Left lobe of liver (tissue), 2 donors: ENCODE measurements at regions not wholly inside any gene's neighbourhood (a gene's known extent, or its start where the extent isn't known, plus 50 kb on each side); places are given as distances from the start of the nearest gene placed in this dataset.

Source experiments
- ATAC-seq: fragments of 200-7000 bp; cut with Tn5 transposase; one replicate; pipeline ENCODE4 v1.9.1; 2020; ENCODE audit warnings: mild to moderate bottlenecking, moderate library complexity
- DNase-seq: peaks from one replicate; pipeline ENCODE4 v3.0.0-alpha.2; 2020; ENCODE audit warnings: low spot score
- donor health status: DM: no; HTN: no; CAD: no; lungs with moderate emphysema.
- donor health status: DM: no; HTN: yes; CAD: no.

GRCh38 chr19:32130332-32130731 is 215.1 kb upstream of the ZNF507 start:
- DNase-seq (no peak), ATAC-seq (no peak)

GRCh38 chr19:32131005-32131404 is 214.4 kb upstream of the ZNF507 start:
- DNase-seq: no peak

GRCh38 chr19:32138416-32138815 is 207.0 kb upstream of the ZNF507 start:
- no peak for DNase-seq
- no peak for ATAC-seq

More at GRCh38 chr19:32131005-32131404, 214.4 kb upstream of the ZNF507 start:
- ATAC-seq: no peak

- DNase-seq (no peak), ATAC-seq (no peak)
Measured at GRCh38 chr19:32141840-32142511, 203.4 kb upstream of the ZNF507 start.

GRCh38 chr19:32146664-32147063 is 198.7 kb upstream of the ZNF507 start:
- ATAC-seq (no peak), DNase-seq (no peak)

- DNase-seq: no peak
- no peak for ATAC-seq
Measured at GRCh38 chr19:32150605-32151004, 194.8 kb upstream of the ZNF507 start.

GRCh38 chr19:32154418-32154817 is 191.0 kb upstream of the ZNF507 start:
- DNase-seq: no peak

GRCh38 chr19:32164384-32164992 is 180.9 kb upstream of the ZNF507 start:
- DNase-seq (no peak), ATAC-seq (no peak)

More at GRCh38 chr19:32154418-32154817, 191.0 kb upstream of the ZNF507 start:
- no peak for ATAC-seq

- peak; percentile 27 for DNase-seq
- ATAC-seq: no peak
Measured at GRCh38 chr19:32165141-32165540, 180.3 kb upstream of the ZNF507 start.

GRCh38 chr19:32165750-32166149 is 179.7 kb upstream of the ZNF507 start:
- DNase-seq (peak; percentile 5), ATAC-seq (no peak)

GRCh38 chr19:32166238-32166637 is 179.2 kb upstream of the ZNF507 start:
- peak; percentile 35 for DNase-seq
- ATAC-seq: no peak

- no peak for ATAC-seq
- DNase-seq: peak; percentile 0
Measured at GRCh38 chr19:32168111-32168510, 177.3 kb upstream of the ZNF507 start.

- ATAC-seq: no peak
- no peak for DNase-seq
Measured at GRCh38 chr19:32168606-32169005, 176.8 kb upstream of the ZNF507 start.

- DNase-seq (no peak), ATAC-seq (no peak)
Measured at GRCh38 chr19:32171719-32172151, 173.7 kb upstream of the ZNF507 start.

GRCh38 chr19:32172566-32173160 is 172.7 kb upstream of the ZNF507 start:
- ATAC-seq (no peak), DNase-seq (peak; percentile 12)

- DNase-seq (peak; percentile 15), ATAC-seq (no peak)
Measured at GRCh38 chr19:32173836-32174235, 171.6 kb upstream of the ZNF507 start.

GRCh38 chr19:32174386-32175113 is 170.9 kb upstream of the ZNF507 start:
- DNase-seq: peak; percentile 23

GRCh38 chr19:32176591-32176990 is 168.8 kb upstream of the ZNF507 start:
- ATAC-seq: no peak
- peak; percentile 14 for DNase-seq

More at GRCh38 chr19:32174386-32175113, 170.9 kb upstream of the ZNF507 start:
- no peak for ATAC-seq

- peak; percentile 10 for DNase-seq
- ATAC-seq: no peak
Measured at GRCh38 chr19:32177686-32178085, 167.7 kb upstream of the ZNF507 start.

- DNase-seq (peak; percentile 10), ATAC-seq (no peak)
Measured at GRCh38 chr19:32178401-32178800, 167.0 kb upstream of the ZNF507 start.

GRCh38 chr19:32178956-32179355 is 166.5 kb upstream of the ZNF507 start:
- DNase-seq: peak; percentile 19
- no peak for ATAC-seq
